Thyroid gland (tissue), 4 donors: ENCODE measurements at regions not wholly inside any gene's neighbourhood (a gene's known extent, or its start where the extent isn't known, plus 50 kb on each side); places are given as distances from the start of the nearest gene placed in this dataset.

Source experiments
- POLR2A ChIP-seq, 2 donors: fragments of 450-650 bp; IDR thresholded peaks; one replicate each; pipeline ENCODE4 v1.6.1; 2017; ENCODE audit warnings: antibody characterized with exemption in 2 of 2, mild to moderate bottlenecking in 2 of 2, moderate library complexity in 1 of 2
- TF ChIP-seq, protein P1 (sequence below), 6 experiments: fragments of 200-600 bp in 3 of 6; fragments of 450-650 bp in 3 of 6; sonication (generic) in 3 of 6; IDR thresholded peaks; one replicate each; pipeline ENCODE4 v1.5.1; 2016 to 2019; ENCODE audit warnings: antibody characterized with exemption in 6 of 6, mild to moderate bottlenecking in 2 of 6, inconsistent platforms in 1 of 6, moderate library complexity in 1 of 6

DNA sequence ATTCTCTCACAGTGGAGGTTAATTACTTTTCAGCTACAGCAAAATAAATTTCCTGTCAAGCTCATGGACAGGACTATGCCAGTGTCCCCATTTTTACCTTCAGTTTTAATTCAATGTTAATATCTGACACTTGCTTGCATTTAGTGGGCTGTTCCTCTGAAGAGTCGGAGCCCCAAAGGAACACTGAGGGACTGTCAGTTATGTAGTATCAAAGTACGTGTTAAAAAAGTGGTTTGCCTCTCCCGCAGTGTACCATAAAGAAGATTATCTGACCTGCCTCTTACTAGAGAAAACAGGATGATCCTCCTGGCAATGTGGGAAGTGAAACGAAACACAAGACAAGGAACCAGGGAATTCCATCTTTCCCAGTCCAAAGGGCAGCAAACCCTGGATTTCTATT lies 1010.9 kb upstream of the PHF14 start:
- TF ChIP-seq, protein P1, sequence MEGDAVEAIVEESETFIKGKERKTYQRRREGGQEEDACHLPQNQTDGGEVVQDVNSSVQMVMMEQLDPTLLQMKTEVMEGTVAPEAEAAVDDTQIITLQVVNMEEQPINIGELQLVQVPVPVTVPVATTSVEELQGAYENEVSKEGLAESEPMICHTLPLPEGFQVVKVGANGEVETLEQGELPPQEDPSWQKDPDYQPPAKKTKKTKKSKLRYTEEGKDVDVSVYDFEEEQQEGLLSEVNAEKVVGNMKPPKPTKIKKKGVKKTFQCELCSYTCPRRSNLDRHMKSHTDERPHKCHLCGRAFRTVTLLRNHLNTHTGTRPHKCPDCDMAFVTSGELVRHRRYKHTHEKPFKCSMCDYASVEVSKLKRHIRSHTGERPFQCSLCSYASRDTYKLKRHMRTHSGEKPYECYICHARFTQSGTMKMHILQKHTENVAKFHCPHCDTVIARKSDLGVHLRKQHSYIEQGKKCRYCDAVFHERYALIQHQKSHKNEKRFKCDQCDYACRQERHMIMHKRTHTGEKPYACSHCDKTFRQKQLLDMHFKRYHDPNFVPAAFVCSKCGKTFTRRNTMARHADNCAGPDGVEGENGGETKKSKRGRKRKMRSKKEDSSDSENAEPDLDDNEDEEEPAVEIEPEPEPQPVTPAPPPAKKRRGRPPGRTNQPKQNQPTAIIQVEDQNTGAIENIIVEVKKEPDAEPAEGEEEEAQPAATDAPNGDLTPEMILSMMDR (IDR thresholded peaks at IDR 0.05) = no peak
- TF ChIP-seq POLR2A (IDR thresholded peaks at IDR 0.05) = no peak
